ENCODE measurements at regions not wholly inside any gene's neighbourhood (a gene's known extent, or its start where the extent isn't known, plus 50 kb on each side); places are given as distances from the start of the nearest gene placed in this dataset.
"Not testable (repeated sequence)": the region's sequence is repeated elsewhere in the genome, so short reads cannot be mapped to it uniquely, and the experiment has no call there.

DNA sequence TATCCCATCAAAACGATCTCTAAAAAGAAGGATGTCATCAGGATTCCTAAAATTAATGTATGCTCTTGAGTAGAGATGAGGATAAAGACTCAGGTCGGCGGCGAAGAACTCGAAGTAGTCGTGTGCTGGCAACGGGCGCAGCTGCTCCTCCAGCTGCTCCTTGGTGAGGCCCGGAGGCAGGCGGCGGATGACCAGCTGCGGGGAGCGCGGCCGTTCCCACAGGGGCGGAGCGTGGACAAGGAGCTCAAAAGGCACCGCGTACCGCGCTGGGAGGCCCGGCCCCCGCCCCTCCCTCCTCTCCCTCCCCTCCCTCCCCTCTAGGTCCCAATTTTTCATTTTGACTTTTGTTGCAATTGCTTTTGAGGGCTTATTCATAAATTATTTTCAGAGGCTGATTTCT is 90.7 kb downstream of the LGALS9B start:
- H3K9ac ChIP-seq (ENCODE audit: insufficient read depth, low read depth, low read length); H2AFZ ChIP-seq (ENCODE audit: low read length); POLR2A ChIA-PET; H3K4me2 ChIP-seq (ENCODE audit: low read depth, low read length); intact Hi-C loops (cut with micrococcal nuclease; ENCODE audit: unreplicated experiment); CTCF ChIA-PET (ENCODE audit: low intra/inter-chr PET ratio, low total read pairs); H3K36me3 ChIP-seq (replicated peaks in 1 of 2; ENCODE audit: control insufficient read depth in 1 of 2, insufficient read depth in 2 of 2, low read length in 2 of 2); in situ Hi-C loops (cut with HindIII; ENCODE audit: extremely low pct_ligation_motif_present, low pct_unique_long_range_greater_than_20kb); FAIRE-seq; BruUV-seq (replicated peaks); H3K9me3 ChIP-seq (ENCODE audit: low read length); H3K4me3 ChIP-seq (replicated peaks in 1 of 3; ENCODE audit: insufficient read depth in 1 of 3, low read depth in 2 of 3, low read length in 3 of 3); ATAC-seq; H3K79me2 ChIP-seq (ENCODE audit: insufficient read depth, low read length); H4K20me1 ChIP-seq (ENCODE audit: insufficient read depth, low read length); DNase-seq (ENCODE audit: low spot score); H3K27ac ChIP-seq (ENCODE audit: extremely low read length, insufficient read depth, low read length); H3K4me1 ChIP-seq (ENCODE audit: insufficient read depth, low read length); H3K27me3 ChIP-seq (ENCODE audit: control insufficient read depth in 1 of 2, insufficient read depth in 2 of 2, low read length in 2 of 2): not testable (repeated sequence)
- WGBS (ENCODE audit: low lambda C conversion rate), result 52% methylated on average over 20 of the region's 23 CpGs

DNA sequence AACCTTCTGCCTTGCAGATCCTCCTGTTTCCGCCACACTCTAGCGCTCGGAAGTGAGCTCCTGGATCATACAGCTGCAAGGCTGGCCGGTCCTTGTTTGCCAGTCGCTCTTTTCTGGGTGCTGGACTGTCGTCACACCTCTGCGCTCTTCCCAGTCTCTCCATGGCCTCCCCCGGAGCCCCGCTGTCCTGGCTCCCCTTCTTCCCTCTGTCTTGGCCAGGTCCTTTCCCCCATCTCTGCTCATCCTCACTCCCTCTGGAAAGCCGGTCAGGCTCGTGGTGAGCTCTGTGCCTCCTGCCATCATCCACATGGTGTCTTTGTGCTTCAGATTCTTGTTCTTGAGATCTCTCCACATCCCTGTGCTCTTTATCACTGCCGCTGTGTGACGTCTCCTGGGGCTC is 91.6 kb downstream of the LGALS9B start:
- intact Hi-C loops (cut with micrococcal nuclease; ENCODE audit: unreplicated experiment); H3K36me3 ChIP-seq (replicated peaks in 1 of 2; ENCODE audit: control insufficient read depth in 1 of 2, insufficient read depth in 2 of 2, low read length in 2 of 2); ATAC-seq; H3K9ac ChIP-seq (ENCODE audit: insufficient read depth, low read depth, low read length); H3K27me3 ChIP-seq (ENCODE audit: control insufficient read depth in 1 of 2, insufficient read depth in 2 of 2, low read length in 2 of 2); H3K9me3 ChIP-seq (ENCODE audit: low read length); DNase-seq (ENCODE audit: low spot score); FAIRE-seq; in situ Hi-C loops (cut with HindIII; ENCODE audit: extremely low pct_ligation_motif_present, low pct_unique_long_range_greater_than_20kb); H3K4me3 ChIP-seq (replicated peaks in 1 of 3; ENCODE audit: insufficient read depth in 1 of 3, low read depth in 2 of 3, low read length in 3 of 3); H3K79me2 ChIP-seq (ENCODE audit: insufficient read depth, low read length); H2AFZ ChIP-seq (ENCODE audit: low read length); POLR2A ChIA-PET; BruUV-seq (replicated peaks); H4K20me1 ChIP-seq (ENCODE audit: insufficient read depth, low read length); H3K4me1 ChIP-seq (ENCODE audit: insufficient read depth, low read length); H3K27ac ChIP-seq (ENCODE audit: extremely low read length, insufficient read depth, low read length); CTCF ChIA-PET (ENCODE audit: low intra/inter-chr PET ratio, low total read pairs); H3K4me2 ChIP-seq (ENCODE audit: low read depth, low read length): not testable (repeated sequence)
- WGBS (ENCODE audit: low lambda C conversion rate), result 25% methylated on average over 13 of the region's 13 CpGs
